T-cell (primary cell): ENCODE measurements at regions not wholly inside any gene's neighbourhood (a gene's known extent, or its start where the extent isn't known, plus 50 kb on each side); places are given as distances from the start of the nearest gene placed in this dataset.

Experiments used
- ATAC-seq, 4 experiments: fragments of 200-7000 bp in 3 of 4; fragments of 150-1000 bp in 1 of 4; cut with Tn5 transposase; replicated peaks in 1 of 4; 1 replicate in 3 of 4; 2 replicates in 1 of 4; pipeline ENCODE4 v1.10.0; 2021; ENCODE audit warnings: moderate library complexity in 3 of 4, mild to moderate bottlenecking in 2 of 4, moderate number of reproducible peaks in 1 of 4
- CTCF ChIA-PET, 2 donors: fragments of 300-600 bp; sonication (Branson Sonifier 250); formaldehyde crosslinking; loops; one replicate each; lab custom pipeline; 2022; ENCODE audit warnings: antibody characterized with exemption in 2 of 2; lab: Charles Lee
- POLR2A ChIA-PET, 2 donors: fragments of 300-600 bp; sonication (Branson Sonifier 250); formaldehyde crosslinking; loops; one replicate each; lab custom pipeline; 2022; ENCODE audit warnings: antibody characterized with exemption in 2 of 2; lab: Charles Lee
- DNase-seq, 35 experiments: peaks; one replicate each; pipeline versions ENCODE4 v3.0.0 to v3.0.0-alpha.2; 2013 to 2023
- H3K27ac ChIP-seq: one replicate; pipeline ENCODE4 v1.5.1; 2013; ENCODE audit warnings: low read length
- H3K27me3 ChIP-seq, 2 experiments: replicated peaks in 1 of 2; 1 replicate in 1 of 2; 2 replicates in 1 of 2; pipeline versions ENCODE4 v1.6.1 to v1.7.0; 2013; ENCODE audit warnings: low read length in 1 of 2, mixed read lengths in 1 of 2; ENCODE audit not compliant: control insufficient read depth in 2 of 2, insufficient read depth in 2 of 2; ENCODE audit errors: extremely low read depth in 1 of 2
- H3K36me3 ChIP-seq, 2 donors: 1 replicate in 1 of 2; 2 replicates in 1 of 2; pipeline versions ENCODE4 v1.6.1 to v1.7.0; 2013; ENCODE audit warnings: low read length in 1 of 2; ENCODE audit not compliant: control insufficient read depth in 2 of 2, insufficient read depth in 1 of 2; ENCODE audit errors: extremely low read depth in 1 of 2
- H3K4me1 ChIP-seq, 2 experiments: 1 replicate in 1 of 2; 2 replicates in 1 of 2; pipeline versions ENCODE4 v1.6.1 to v1.7.0; 2013; ENCODE audit warnings: low read length in 2 of 2, mixed read lengths in 1 of 2; ENCODE audit not compliant: insufficient read depth in 2 of 2, control insufficient read depth in 1 of 2; ENCODE audit errors: extremely low read depth in 1 of 2
- H3K4me3 ChIP-seq, 2 donors: 1 replicate in 1 of 2; 2 replicates in 1 of 2; pipeline versions ENCODE4 v1.5.1 to v1.7.0; 2013; ENCODE audit warnings: mild to moderate bottlenecking in 2 of 2, low read length in 1 of 2, moderate library complexity in 1 of 2; ENCODE audit not compliant: control insufficient read depth in 1 of 2; ENCODE audit errors: extremely low read depth in 1 of 2
- H3K9me3 ChIP-seq: 2 replicates; pipeline ENCODE4 v1.7.0; 2013
- H3K27ac Mint-ChIP-seq, 2 donors: one replicate each; pipeline ENCODE4 v1.8.0; 2020 to 2021; ENCODE audit warnings: mild to moderate bottlenecking in 2 of 2, mixed read lengths in 2 of 2
- H3K27me3 Mint-ChIP-seq, 2 donors: one replicate each; pipeline ENCODE4 v1.8.0; 2021 to 2022; ENCODE audit warnings: mixed read lengths in 2 of 2
- H3K36me3 Mint-ChIP-seq: one replicate; pipeline ENCODE4 v1.8.0; 2021; ENCODE audit warnings: mixed read lengths
- H3K4me1 Mint-ChIP-seq, 3 donors: one replicate each; pipeline ENCODE4 v1.8.0; 2020 to 2022; ENCODE audit warnings: mixed read lengths in 3 of 3, mild to moderate bottlenecking in 1 of 3
- H3K4me3 Mint-ChIP-seq, 3 donors: one replicate each; pipeline ENCODE4 v1.8.0; 2020 to 2022; ENCODE audit warnings: mild to moderate bottlenecking in 3 of 3, mixed read lengths in 3 of 3, moderate library complexity in 3 of 3
- H3K9me3 Mint-ChIP-seq, 3 donors: one replicate each; pipeline ENCODE4 v1.8.0; 2020 to 2022; ENCODE audit warnings: mixed read lengths in 3 of 3
- WGBS: methylation state at CpG from one replicate; pipeline ENCODE4 v1.1.5; 2013; ENCODE audit warnings: missing lambda C conversion rate; ENCODE audit not compliant: insufficient coverage; 5-methylcytosine and 5-hydroxymethylcytosine counted together

DNA sequence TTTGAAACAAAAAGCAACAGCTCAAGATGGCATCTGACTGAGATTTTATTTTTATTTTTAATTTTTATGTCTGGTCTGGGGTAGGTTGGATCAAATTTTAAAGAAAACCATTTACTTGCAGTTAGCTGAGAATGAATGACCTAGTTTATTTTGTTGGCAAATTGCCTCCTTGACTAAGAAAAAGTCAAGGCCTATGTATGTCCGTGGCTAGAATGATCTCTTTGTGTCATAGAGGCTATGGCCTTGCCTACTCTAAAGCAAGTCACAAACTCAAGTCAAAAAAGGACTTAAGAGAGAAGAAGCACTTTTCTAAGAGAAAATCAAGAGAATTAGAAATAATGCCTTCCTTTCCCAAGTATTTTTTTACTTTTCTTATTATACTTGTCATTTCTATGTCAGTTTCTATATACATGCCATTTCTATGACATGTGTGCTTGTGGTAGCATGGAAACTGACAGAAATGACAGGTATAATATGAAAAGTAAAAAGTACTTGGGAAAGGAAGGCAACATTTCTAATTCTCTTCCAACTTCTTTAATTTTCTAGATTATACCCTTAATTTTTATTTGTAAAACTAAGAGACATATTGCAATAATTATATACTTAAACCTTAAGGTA is 136.7 kb downstream of the CENPF start:
- Histone ChIP-seq H3K9me3 (no peaks in the 10 kb centered on the region), H3K4me3 (no peak overlapping the region), H3K4me1 (no peaks in the 10 kb centered on the region), H3K27ac (no peak overlapping the region), H3K27me3 (no peaks in the 10 kb centered on the region), H3K36me3 (no peaks in the 10 kb centered on the region)
- Mint-ChIP-seq H3K27ac (no peak overlapping the region), H3K4me1 (peaks cover 4 to 7% (median 4%) of the 10 kb centered on the region in 3 donors), H3K9me3 (peaks cover 0 to 4% (median 0%) of the 10 kb centered on the region in 3 donors), H3K27me3 (peaks cover 0 to 3% of the 10 kb centered on the region in 2 donors), H3K4me3 (no peak overlapping the region), H3K36me3 (no peaks in the 10 kb centered on the region)
- WGBS, result no CpG with 5 or more reads among the region's 1 CpG
- ChIA-PET POLR2A (no interaction called here), CTCF (no interaction called here)
- ATAC-seq (no peak), DNase-seq (no peak)

- H3K4me1 ChIP-seq, result no peaks in the 10 kb centered on the region
- H3K9me3 Mint-ChIP-seq, result peaks cover 0 to 7% (median 0%) of the 10 kb centered on the region in 3 donors
- H3K36me3 Mint-ChIP-seq, result no peaks in the 10 kb centered on the region
- CTCF ChIA-PET, result no interaction called here
- DNase-seq (no peak), ATAC-seq (no peak)
- H3K27ac Mint-ChIP-seq, result no peak overlapping the region
- H3K27me3 Mint-ChIP-seq, result peaks cover 0 to 3% of the 10 kb centered on the region in 2 donors
- WGBS, result no CpG with 5 or more reads among the region's 2 CpGs
- H3K36me3 ChIP-seq, result no peaks in the 10 kb centered on the region
- H3K4me3 ChIP-seq, result no peak overlapping the region
- no peaks in the 10 kb centered on the region for H3K9me3 ChIP-seq
- H3K4me1 Mint-ChIP-seq, result peaks cover 2 to 3% (median 2%) of the 10 kb centered on the region in 3 donors
- POLR2A ChIA-PET, result no interaction called here
- H3K4me3 Mint-ChIP-seq, result no peak overlapping the region
- no peaks in the 10 kb centered on the region for H3K27me3 ChIP-seq
- H3K27ac ChIP-seq, result no peak overlapping the region
Measured at GRCh38 chr1:214740471-214740870, 137.5 kb downstream of the CENPF start.

- Histone ChIP-seq H3K36me3 (no peaks in the 10 kb centered on the region), H3K4me1 (no peaks in the 10 kb centered on the region), H3K27ac (no peak overlapping the region), H3K27me3 (no peaks in the 10 kb centered on the region), H3K4me3 (no peak overlapping the region), H3K9me3 (no peaks in the 10 kb centered on the region)
- Mint-ChIP-seq H3K4me3 (no peak overlapping the region), H3K36me3 (no peaks in the 10 kb centered on the region), H3K27me3 (no peaks in the 10 kb centered on the region), H3K4me1 (no peaks in the 10 kb centered on the region), H3K27ac (no peak overlapping the region), H3K9me3 (peaks cover 0 to 7% (median 0%) of the 10 kb centered on the region in 3 donors)
- WGBS, result 100% methylated on average over 2 of the region's 5 CpGs
- CTCF ChIA-PET, result interaction anchor here in 1 of 2 donors (0.7 kb wide), 1 partner anchor 14 kb away, joined by 6 read pairs; no protein-coding TSS in a partner anchor
- ATAC-seq (no peak), DNase-seq (no peak)
- POLR2A ChIA-PET, result no interaction called here
Measured at GRCh38 chr1:214747050-214747635, 144.1 kb downstream of the CENPF start.

DNA sequence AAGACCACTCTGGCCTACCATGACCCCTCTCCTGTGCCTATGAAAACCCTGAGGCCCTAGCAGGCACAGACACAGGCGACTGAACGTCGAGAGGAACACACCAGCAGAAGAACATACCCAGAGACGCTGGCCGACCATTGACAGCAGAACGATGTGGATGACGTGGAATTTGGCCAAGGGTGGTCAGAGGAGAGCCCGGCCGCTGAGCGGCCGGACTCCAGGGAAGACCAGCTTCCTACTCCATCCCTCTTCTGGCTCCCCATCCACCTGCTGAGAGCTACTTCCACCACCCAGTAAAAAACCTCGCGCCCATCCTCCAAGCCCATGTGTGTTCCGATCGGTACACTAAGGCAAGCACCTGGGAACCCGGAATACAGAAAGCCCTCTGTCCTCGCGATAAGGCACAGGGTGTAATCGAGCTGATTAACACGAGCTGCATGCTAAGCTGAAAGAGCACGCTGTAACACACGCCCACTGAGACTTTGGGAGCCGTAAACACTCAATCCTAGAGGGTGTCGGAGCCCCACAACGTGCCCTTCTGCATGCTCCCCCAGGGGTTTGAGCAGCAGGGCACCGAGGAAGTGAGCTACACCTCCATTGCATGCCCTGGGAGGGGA is 150.3 kb downstream of the CENPF start:
- H3K4me3 ChIP-seq, result no peak overlapping the region
- Mint-ChIP-seq H3K27ac (no peak overlapping the region), H3K4me3 (no peak overlapping the region), H3K27me3 (no peaks in the 10 kb centered on the region), H3K9me3 (peaks cover 0 to 10% (median 6%) of the 10 kb centered on the region in 3 donors), H3K4me1 (no peaks in the 10 kb centered on the region), H3K36me3 (no peaks in the 10 kb centered on the region)
- no peaks in the 10 kb centered on the region for H3K4me1 ChIP-seq
- no peak overlapping the region for H3K27ac ChIP-seq
- WGBS, result 83% methylated on average over 23 of the region's 26 CpGs
- H3K27me3 ChIP-seq, result peaks cover 0 to 4% of the 10 kb centered on the region in 2 experiments
- ATAC-seq, result no peak
- POLR2A ChIA-PET, result no interaction called here
- CTCF ChIA-PET, result no interaction called here
- no peaks in the 10 kb centered on the region for H3K36me3 ChIP-seq
- no peak for DNase-seq
- H3K9me3 ChIP-seq, result no peaks in the 10 kb centered on the region

- Mint-ChIP-seq H3K27me3 (peaks cover 0 to 4% of the 10 kb centered on the region in 2 donors), H3K4me1 (no peaks in the 10 kb centered on the region), H3K27ac (no peak overlapping the region), H3K4me3 (no peak overlapping the region), H3K36me3 (peaks cover 3% of the 10 kb centered on the region), H3K9me3 (peaks cover 26 to 63% (median 38%) of the 10 kb centered on the region in 3 donors)
- WGBS, result 100% methylated on average over 1 of the region's 1 CpG
- ChIA-PET CTCF (no interaction called here), POLR2A (no interaction called here)
- Histone ChIP-seq H3K36me3 (no peaks in the 10 kb centered on the region), H3K4me1 (no peaks in the 10 kb centered on the region), H3K9me3 (no peaks in the 10 kb centered on the region), H3K4me3 (no peak overlapping the region), H3K27me3 (peaks cover 0 to 5% of the 10 kb centered on the region in 2 experiments), H3K27ac (no peak overlapping the region)
- DNase-seq (no peak), ATAC-seq (no peak)
Measured at GRCh38 chr1:214761030-214761429, 158.0 kb downstream of the CENPF start.

DNA sequence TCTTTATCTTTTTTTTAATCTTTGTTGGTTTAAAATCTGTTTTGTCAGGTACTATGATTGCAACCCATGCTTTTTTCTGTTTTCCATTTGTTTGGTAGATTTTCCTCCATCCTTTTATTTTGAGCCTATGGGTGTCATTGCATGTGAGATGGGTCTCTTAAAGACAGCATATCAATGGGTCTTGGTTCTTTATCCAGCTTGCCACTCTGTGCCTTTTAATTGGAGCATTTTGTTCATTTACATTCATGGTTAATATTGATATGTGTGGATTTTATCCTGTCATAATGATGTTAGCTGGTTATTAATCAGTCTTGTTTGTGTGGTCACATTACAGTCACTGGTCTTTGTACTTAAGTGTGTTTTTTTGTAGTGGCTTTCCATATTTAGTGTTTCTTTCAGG is 159.9 kb downstream of the CENPF start:
- Histone ChIP-seq H3K4me1 (no peaks in the 10 kb centered on the region), H3K27ac (no peak overlapping the region), H3K36me3 (no peaks in the 10 kb centered on the region), H3K27me3 (peaks cover 0 to 5% of the 10 kb centered on the region in 2 experiments), H3K9me3 (no peaks in the 10 kb centered on the region), H3K4me3 (no peak overlapping the region)
- no peak for DNase-seq
- Mint-ChIP-seq H3K36me3 (peaks cover 3% of the 10 kb centered on the region), H3K4me3 (no peak overlapping the region), H3K4me1 (no peaks in the 10 kb centered on the region), H3K9me3 (peaks cover 26 to 53% (median 34%) of the 10 kb centered on the region in 3 donors), H3K27ac (no peak overlapping the region), H3K27me3 (peaks cover 0 to 6% of the 10 kb centered on the region in 2 donors)
- ChIA-PET POLR2A (no interaction called here), CTCF (no interaction called here)
- no peak for ATAC-seq
